ENCODE measurements at regions not wholly inside any gene's neighbourhood (a gene's known extent, or its start where the extent isn't known, plus 50 kb on each side); places are given as distances from the start of the nearest gene placed in this dataset.

GRCh38 chr12:63025116-63025515 is 90.2 kb upstream of the PPM1H start:
- TF ChIP-seq SP1 (IDR thresholded peaks at IDR 0.05) (no peak), PKNOX1 (IDR thresholded peaks at IDR 0.05) (no peak), L3MBTL2 (conservative IDR thresholded peaks at IDR 0.05) (no peak), ELF4 (IDR thresholded peaks at IDR 0.05) (no peak), FOXM1 (IDR thresholded peaks at IDR 0.05; ENCODE audit: borderline replicate concordance) (no peak), ARNT (IDR thresholded peaks at IDR 0.05) (no peak), BHLHE40 (IDR thresholded peaks at IDR 0.05; ENCODE audit: borderline replicate concordance) (no peak), TARDBP (IDR thresholded peaks at IDR 0.05) (no peak)

All from HEK293T (cell line).